Lung (tissue), 11 donors: ENCODE measurements at regions not wholly inside any gene's neighbourhood (a gene's known extent, or its start where the extent isn't known, plus 50 kb on each side); places are given as distances from the start of the nearest gene placed in this dataset.
A peak's percentile ranks its signal among the peaks of the same experiment; 100 is the strongest.
"Not testable (repeated sequence)": the region's sequence is repeated elsewhere in the genome, so short reads cannot be mapped to it uniquely, and the experiment has no call there.

Source experiments
- ATAC-seq: fragments of 200-7000 bp; cut with Tn5 transposase; one replicate; pipeline ENCODE4 v1.9.1; 2020; ENCODE audit warnings: moderate number of reproducible peaks; ENCODE audit not compliant: insufficient read depth, low FRiP score
- DNase-seq, 3 donors: peaks; one replicate each; pipeline ENCODE4 v3.0.0-alpha.2; 2013 to 2017
- H3K27ac ChIP-seq, 2 donors: one replicate each; pipeline ENCODE4 v1.5.1; 2013; ENCODE audit warnings: mild to moderate bottlenecking in 2 of 2, moderate library complexity in 2 of 2, control low read depth in 1 of 2, inconsistent platforms in 1 of 2, low read depth in 1 of 2, low read length in 1 of 2
- H3K27me3 ChIP-seq, 3 donors: one replicate each; pipeline ENCODE4 v1.5.1; 2013; ENCODE audit warnings: low read length in 2 of 3; ENCODE audit not compliant: control insufficient read depth in 3 of 3, insufficient read depth in 3 of 3
- H3K36me3 ChIP-seq, 4 donors: one replicate each; pipeline ENCODE4 v1.5.1; 2013; ENCODE audit warnings: low read length in 4 of 4, mild to moderate bottlenecking in 1 of 4, moderate library complexity in 1 of 4; ENCODE audit not compliant: control insufficient read depth in 4 of 4, insufficient read depth in 4 of 4
- H3K4me1 ChIP-seq, 5 donors: one replicate each; pipeline ENCODE4 v1.5.1; 2013; ENCODE audit warnings: low read length in 5 of 5, mild to moderate bottlenecking in 2 of 5, moderate library complexity in 1 of 5; ENCODE audit not compliant: control insufficient read depth in 5 of 5, insufficient read depth in 5 of 5
- H3K4me3 ChIP-seq: one replicate; pipeline ENCODE4 v1.5.1; 2013; ENCODE audit warnings: mild to moderate bottlenecking, control low read depth, moderate library complexity
- H3K9ac ChIP-seq, 2 donors: one replicate each; pipeline ENCODE4 v1.5.1; 2013; ENCODE audit warnings: low read length in 2 of 2, control low read depth in 1 of 2; ENCODE audit not compliant: insufficient read depth in 1 of 2
- H3K9me3 ChIP-seq, 4 donors: one replicate each; pipeline ENCODE4 v1.5.1; 2013; ENCODE audit warnings: low read length in 3 of 4, mild to moderate bottlenecking in 1 of 4, moderate library complexity in 1 of 4; ENCODE audit not compliant: control insufficient read depth in 4 of 4, insufficient read depth in 3 of 4
- CTCF ChIP-seq: IDR thresholded peaks from 2 replicates; pipeline ENCODE4 v1.5.1; 2012; ENCODE audit warnings: mild to moderate bottlenecking; ENCODE audit errors: control extremely low read depth, extremely low read depth
- WGBS, 2 donors: extraction: QIAGEN DNeasy Blood & Tissue Kit; methylation state at CpG; one replicate each; pipeline ENCODE4 v1.1.7; 2013; 5-methylcytosine and 5-hydroxymethylcytosine counted together
- donor health status: control.
- donor health status: control.
- donor health status: Bipolar disorder and iron deficiency.
- donor health status: healthy.
- donor health status: DM: yes; HTN: yes; CAD: no.

GRCh38 chr16:88199296-88200153 is 183.2 kb upstream of the ZNF469 start:
- H3K9me3 ChIP-seq, DNase-seq, H3K36me3 ChIP-seq, ATAC-seq, H3K4me3 ChIP-seq, H3K27ac ChIP-seq, H3K27me3 ChIP-seq, H3K9ac ChIP-seq: not testable (repeated sequence)
- 86 to 91% methylated on average over 22 to 24 of the region's 25 CpGs for WGBS, 2 donors
- H3K4me1 ChIP-seq = peaks cover 0 to 17% (median 2%) of the 10 kb centered on the region in 5 donors

- H3K27ac ChIP-seq, H3K9ac ChIP-seq, H3K4me3 ChIP-seq, H3K4me1 ChIP-seq, H3K9me3 ChIP-seq, H3K27me3 ChIP-seq, ATAC-seq, H3K36me3 ChIP-seq: not testable (repeated sequence)
- WGBS, 2 donors = 69 to 74% methylated on average over 28 to 29 of the region's 30 CpGs
- peak in 2 of 3 donors; percentile 23 to 72 for DNase-seq
Observed at GRCh38 chr16:88200154-88200895, 182.4 kb upstream of the ZNF469 start.

- Histone ChIP-seq H3K36me3 (no peaks in the 10 kb centered on the region), H3K27ac (no peak overlapping the region), H3K4me1 (peaks cover 0 to 8% (median 0%) of the 10 kb centered on the region in 5 donors), H3K9me3 (no peaks in the 10 kb centered on the region), H3K4me3 (no peak overlapping the region), H3K27me3 (no peaks in the 10 kb centered on the region), H3K9ac (no peak overlapping the region)
- no peak for TF ChIP-seq CTCF
- WGBS, 2 donors = 68 to 72% methylated on average over 12 to 13 of the region's 13 CpGs
- DNase-seq (peak in 2 of 3 donors; percentile 32 to 47), ATAC-seq (no peak)
Observed at GRCh38 chr16:88200896-88201185, 181.9 kb upstream of the ZNF469 start.

GRCh38 chr16:88201611-88202010 is 181.1 kb upstream of the ZNF469 start:
- not testable (repeated sequence) for H3K27ac ChIP-seq, H3K9me3 ChIP-seq, DNase-seq, H3K4me1 ChIP-seq, H3K36me3 ChIP-seq, H3K4me3 ChIP-seq, ATAC-seq, H3K9ac ChIP-seq, H3K27me3 ChIP-seq
- 80 to 83% methylated on average over 9 of the region's 9 CpGs for WGBS, 2 donors

GRCh38 chr16:88202207-88202745 is 180.5 kb upstream of the ZNF469 start:
- ATAC-seq (no peak), DNase-seq (no peak)
- Histone ChIP-seq H3K36me3 (no peaks in the 10 kb centered on the region), H3K27me3 (no peaks in the 10 kb centered on the region), H3K9me3 (no peaks in the 10 kb centered on the region), H3K4me1 (peaks cover 0 to 8% (median 0%) of the 10 kb centered on the region in 5 donors), H3K9ac (no peak overlapping the region), H3K4me3 (no peak overlapping the region), H3K27ac (no peak overlapping the region)
- no peak for TF ChIP-seq CTCF
- WGBS, 2 donors = 77 to 87% methylated on average over 12 to 13 of the region's 13 CpGs

GRCh38 chr16:88202856-88203681 is 179.7 kb upstream of the ZNF469 start:
- H3K27ac ChIP-seq, H3K4me3 ChIP-seq, H3K4me1 ChIP-seq, H3K9ac ChIP-seq, H3K9me3 ChIP-seq, H3K36me3 ChIP-seq, H3K27me3 ChIP-seq, ATAC-seq, DNase-seq: not testable (repeated sequence)
- WGBS, 2 donors = 87 to 90% methylated on average over 33 to 37 of the region's 37 CpGs
